Tongue (tissue), 1 donor: ENCODE measurements at regions not wholly inside any gene's neighbourhood (a gene's known extent, or its start where the extent isn't known, plus 50 kb on each side); places are given as distances from the start of the nearest gene placed in this dataset.
"Not testable (repeated sequence)": the region's sequence is repeated elsewhere in the genome, so short reads cannot be mapped to it uniquely, and the experiment has no call there.

Experiments
- DNase-seq: peaks from one replicate; pipeline ENCODE4 v3.0.0-alpha.2; 2015

GRCh38 chr18:6525604-6526003, 110.9 kb upstream of the L3MBTL4 start:
- DNase-seq: no peak

GRCh38 chr18:6537475-6537874, 122.8 kb upstream of the L3MBTL4 start:
- no peak for DNase-seq

GRCh38 chr18:6541131-6541679, 126.5 kb upstream of the L3MBTL4 start:
- not testable (repeated sequence) for DNase-seq

- no peak for DNase-seq
Measured at GRCh38 chr18:6542296-6542695, 127.6 kb upstream of the L3MBTL4 start.

GRCh38 chr18:6543330-6543908, 128.7 kb upstream of the L3MBTL4 start:
- peak; percentile 76 for DNase-seq

DNA sequence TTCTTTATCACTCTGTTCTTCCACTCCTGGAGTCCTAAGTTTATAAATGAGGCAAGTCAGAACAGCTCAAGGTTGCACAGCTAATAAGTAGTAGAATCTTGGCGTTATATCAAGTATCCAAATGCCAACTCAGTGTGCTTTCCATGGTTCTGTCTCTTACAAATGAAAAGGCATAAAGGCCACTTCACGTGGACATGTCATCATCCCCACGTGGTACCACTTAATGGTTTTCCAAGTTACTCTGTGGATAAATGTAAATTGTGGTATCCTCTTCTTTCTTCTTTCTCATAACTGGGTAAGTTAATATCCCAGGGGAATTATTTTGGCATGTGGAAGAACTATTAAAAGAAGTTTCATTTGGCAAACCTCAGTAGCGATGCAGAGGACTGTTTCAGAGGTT, 131.5 kb upstream of the L3MBTL4 start:
- DNase-seq: no peak

DNA sequence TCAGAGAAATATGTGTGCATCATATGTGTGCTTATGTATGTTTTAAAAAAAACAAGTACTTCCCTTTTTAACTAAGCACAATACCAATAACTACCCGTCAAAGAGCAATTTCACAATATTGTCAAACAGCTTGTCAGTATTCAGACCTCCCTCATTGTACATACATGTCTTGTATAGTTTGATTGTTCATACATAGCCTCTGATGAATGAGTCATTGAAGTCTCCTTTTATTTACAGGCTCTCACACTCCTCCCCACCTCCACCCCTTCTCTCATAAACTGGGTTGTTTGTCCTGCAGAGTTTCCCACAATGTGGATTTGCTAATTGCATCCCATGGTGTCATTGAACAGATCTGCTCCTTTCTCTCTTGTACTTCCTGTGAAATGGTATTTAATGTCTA, 132.8 kb upstream of the L3MBTL4 start:
- no peak for DNase-seq

GRCh38 chr18:6553234-6553900, 138.7 kb upstream of the L3MBTL4 start:
- no peak for DNase-seq

DNA sequence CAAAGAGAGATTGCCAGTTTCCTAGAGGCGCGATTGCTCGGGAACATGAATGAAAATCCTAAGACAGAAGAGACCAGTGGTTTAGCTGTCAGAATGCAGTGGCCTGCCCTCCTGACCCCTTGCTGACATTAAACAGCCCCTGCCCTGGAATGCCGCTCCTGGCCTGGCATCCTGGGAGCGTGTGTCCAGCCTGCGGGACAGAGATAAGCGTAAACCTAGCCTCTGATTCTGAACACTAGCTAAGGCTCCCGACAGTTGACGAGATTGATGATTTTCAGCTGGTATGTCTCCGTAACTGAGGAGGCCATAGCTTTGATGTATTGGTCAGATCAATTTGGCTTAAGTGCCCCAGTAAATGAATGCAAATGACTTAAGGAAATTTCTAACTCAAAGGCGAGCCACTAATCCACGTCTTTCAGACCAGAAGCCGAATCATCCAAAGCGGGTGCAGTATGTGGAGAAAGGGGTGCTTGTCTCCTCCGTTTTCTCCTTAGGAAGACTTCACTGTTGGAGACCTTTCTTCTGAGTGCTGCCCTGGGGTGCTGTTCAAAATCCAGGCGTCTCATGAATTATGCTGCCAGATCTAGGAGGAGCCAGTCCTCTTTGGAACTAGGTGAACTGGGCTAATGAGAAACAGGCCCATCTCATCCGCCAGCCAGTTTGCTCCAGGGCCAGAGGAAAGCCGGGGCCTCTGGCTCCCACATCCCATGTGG, 142.5 kb upstream of the L3MBTL4 start:
- no peak for DNase-seq

GRCh38 chr18:6557770-6558248, 143.1 kb upstream of the L3MBTL4 start:
- DNase-seq: no peak

DNA sequence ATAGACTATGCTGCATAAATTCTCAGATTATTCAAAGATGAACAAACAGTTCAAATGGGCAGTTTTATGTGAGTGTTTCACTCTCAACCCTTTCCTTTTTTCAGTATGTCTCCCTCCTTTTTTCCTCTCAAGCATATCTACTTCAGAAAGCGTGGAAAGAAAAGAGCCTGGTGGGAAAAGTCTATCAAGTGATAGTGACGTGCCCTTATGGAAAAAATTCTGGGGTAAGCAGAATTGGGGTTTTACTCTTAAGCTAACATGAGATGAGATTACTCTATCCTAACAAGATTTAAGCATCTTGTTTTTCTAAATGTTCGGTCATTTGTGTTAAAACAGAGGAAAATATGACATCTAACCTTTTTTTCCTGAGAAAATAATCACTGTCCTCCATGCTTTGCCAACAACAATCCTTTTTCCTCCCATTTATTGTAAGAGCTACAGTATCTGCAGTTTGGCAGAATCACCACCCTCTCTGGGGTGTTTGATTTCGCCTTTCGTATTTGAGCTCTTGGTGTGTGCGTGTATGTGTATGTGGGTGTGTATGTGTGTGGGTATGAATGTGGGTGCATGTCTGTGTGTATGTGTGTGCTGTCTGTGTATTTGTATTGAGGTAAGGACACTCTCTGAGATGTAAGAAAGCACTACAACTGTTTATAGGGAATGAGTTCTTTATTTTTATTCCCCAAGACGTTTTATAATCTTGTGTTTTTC, 143.9 kb upstream of the L3MBTL4 start:
- no peak for DNase-seq

DNA sequence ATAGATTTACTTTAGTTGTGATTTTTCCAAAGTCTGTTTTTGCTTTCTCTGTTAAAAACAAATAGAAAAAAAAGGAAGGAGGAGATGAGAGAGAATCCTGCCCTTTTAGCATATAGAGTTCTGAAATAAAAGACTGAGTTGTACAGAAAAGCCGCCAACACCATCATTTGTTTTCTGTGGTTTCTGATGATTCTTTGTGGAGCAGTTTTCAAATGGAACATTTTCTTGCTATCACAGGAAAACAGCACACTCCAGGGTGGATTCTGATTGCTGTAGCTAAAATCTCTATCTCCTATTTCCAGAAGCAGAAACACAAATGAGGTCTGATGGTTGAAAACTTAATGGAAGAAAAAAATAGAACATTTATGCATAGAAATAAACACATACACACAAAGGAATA, 144.6 kb upstream of the L3MBTL4 start:
- DNase-seq: no peak

DNA sequence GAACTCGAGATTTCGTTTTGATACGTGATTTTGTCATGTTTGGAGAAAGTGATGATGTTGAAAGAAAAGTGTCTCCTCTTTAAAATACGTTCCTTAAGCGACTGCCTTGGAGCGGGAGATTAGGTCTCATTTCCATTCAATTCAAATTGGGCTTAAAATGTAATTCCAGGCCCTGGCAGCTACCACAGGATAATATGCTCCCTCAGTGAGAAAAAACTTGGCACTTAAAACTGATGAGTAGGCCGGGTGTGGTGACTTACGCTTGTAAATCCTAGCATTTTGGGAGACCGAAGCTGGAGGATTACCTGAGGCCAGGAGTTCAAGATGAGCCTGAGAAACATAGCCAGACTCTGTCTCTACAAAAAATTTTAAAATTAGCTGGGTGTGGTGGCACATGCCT, 146.3 kb upstream of the L3MBTL4 start:
- peak; percentile 29 for DNase-seq

GRCh38 chr18:6561420-6561861, 146.7 kb upstream of the L3MBTL4 start:
- DNase-seq: peak; percentile 82

GRCh38 chr18:6561862-6562291, 147.2 kb upstream of the L3MBTL4 start:
- peak; percentile 62 for DNase-seq

DNA sequence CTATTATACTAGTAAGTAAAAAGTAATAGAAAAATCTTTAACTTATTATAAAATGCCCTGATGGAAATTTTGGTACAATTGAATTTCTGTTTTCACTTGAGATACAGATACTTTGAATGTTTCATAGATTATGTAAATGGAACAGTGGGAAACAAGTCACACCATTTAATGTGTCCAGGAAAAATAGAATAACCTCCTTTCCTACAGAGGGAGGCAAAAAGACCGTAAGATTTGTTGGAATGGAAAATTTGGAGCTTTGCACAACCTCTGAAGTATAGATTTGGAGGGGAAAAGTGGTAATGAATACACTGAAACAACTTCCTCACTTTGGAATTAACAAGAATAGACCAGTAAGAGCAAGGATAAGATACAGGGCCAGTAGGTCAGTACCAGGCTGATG, 149.2 kb upstream of the L3MBTL4 start:
- no peak for DNase-seq

GRCh38 chr18:6564950-6565814, 150.5 kb upstream of the L3MBTL4 start:
- no peak for DNase-seq

GRCh38 chr18:6565815-6566081, 151.0 kb upstream of the L3MBTL4 start:
- no peak for DNase-seq

- no peak for DNase-seq
Measured at GRCh38 chr18:6566338-6566911, 151.7 kb upstream of the L3MBTL4 start.

- no peak for DNase-seq
Measured at GRCh38 chr18:6569813-6570212, 155.1 kb upstream of the L3MBTL4 start.

- no peak for DNase-seq
Measured at GRCh38 chr18:6570581-6571238, 156.0 kb upstream of the L3MBTL4 start.
